ENCODE measurements at regions not wholly inside any gene's neighbourhood (a gene's known extent, or its start where the extent isn't known, plus 50 kb on each side); places are given as distances from the start of the nearest gene placed in this dataset.
A peak's percentile ranks its signal among the peaks of the same experiment; 100 is the strongest.
"Not testable (repeated sequence)": the region's sequence is repeated elsewhere in the genome, so short reads cannot be mapped to it uniquely, and the experiment has no call there.

GRCh38 chr13:63791134-63791533, 2375.5 kb upstream of the PCDH20 start:
- not testable (repeated sequence) for DNase-seq (ENCODE audit: insufficient read length, low spot score)
- peak; percentile 16 for FAIRE-seq

- DNase-seq (ENCODE audit: insufficient read length, low spot score): no peak
- FAIRE-seq: no peak
- TF ChIP-seq, protein P1, sequence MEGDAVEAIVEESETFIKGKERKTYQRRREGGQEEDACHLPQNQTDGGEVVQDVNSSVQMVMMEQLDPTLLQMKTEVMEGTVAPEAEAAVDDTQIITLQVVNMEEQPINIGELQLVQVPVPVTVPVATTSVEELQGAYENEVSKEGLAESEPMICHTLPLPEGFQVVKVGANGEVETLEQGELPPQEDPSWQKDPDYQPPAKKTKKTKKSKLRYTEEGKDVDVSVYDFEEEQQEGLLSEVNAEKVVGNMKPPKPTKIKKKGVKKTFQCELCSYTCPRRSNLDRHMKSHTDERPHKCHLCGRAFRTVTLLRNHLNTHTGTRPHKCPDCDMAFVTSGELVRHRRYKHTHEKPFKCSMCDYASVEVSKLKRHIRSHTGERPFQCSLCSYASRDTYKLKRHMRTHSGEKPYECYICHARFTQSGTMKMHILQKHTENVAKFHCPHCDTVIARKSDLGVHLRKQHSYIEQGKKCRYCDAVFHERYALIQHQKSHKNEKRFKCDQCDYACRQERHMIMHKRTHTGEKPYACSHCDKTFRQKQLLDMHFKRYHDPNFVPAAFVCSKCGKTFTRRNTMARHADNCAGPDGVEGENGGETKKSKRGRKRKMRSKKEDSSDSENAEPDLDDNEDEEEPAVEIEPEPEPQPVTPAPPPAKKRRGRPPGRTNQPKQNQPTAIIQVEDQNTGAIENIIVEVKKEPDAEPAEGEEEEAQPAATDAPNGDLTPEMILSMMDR (IDR thresholded peaks at IDR 0.05; ENCODE audit: insufficient read depth, missing control alignments): no peak
These were observed 2358.5 kb upstream of the PCDH20 start for GRCh38 chr13:63774133-63774532.

DNA sequence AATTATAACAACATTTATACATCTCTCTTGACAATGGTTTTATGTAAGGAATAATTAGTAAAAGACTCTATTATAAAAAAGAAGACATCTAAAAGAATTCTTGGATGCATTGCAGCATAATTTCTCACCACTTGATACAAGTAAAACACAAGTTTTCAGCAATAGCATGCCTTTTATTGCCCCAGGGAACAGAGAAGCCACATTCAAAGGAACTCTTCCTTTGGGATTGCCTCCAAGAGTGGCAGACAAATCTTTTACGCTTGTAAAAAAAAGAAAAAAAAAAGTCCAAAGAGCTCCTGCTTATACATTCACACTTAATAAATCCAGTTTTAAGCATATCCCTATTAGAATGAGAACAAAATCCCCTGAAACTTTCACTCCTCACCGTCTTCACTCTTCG, 2357.8 kb upstream of the PCDH20 start:
- TF ChIP-seq, protein P1 (IDR thresholded peaks at IDR 0.05; ENCODE audit: insufficient read depth, missing control alignments): no peak
- FAIRE-seq (no peak), DNase-seq (ENCODE audit: insufficient read length, low spot score) (no peak)

DNA sequence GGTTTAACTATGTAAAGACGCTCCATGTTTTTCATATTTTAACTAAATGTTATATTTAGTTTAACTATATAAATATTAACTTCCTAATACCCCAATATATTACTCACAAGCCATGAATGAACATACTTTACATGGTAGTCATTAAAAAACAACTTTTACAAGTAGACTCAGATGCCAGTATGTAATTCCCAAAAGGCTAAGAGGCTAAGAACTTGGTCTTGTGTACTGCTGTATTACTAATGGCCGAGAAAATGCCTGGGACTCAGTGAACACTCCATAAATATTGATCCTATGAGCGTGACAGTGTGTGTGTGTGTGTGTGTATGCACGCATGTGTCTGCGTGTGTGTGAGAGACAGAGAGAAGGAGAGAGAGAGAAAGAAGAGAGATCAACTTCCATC, 2342.0 kb upstream of the PCDH20 start:
- not testable (repeated sequence) for FAIRE-seq; DNase-seq (ENCODE audit: insufficient read length, low spot score)

DNA sequence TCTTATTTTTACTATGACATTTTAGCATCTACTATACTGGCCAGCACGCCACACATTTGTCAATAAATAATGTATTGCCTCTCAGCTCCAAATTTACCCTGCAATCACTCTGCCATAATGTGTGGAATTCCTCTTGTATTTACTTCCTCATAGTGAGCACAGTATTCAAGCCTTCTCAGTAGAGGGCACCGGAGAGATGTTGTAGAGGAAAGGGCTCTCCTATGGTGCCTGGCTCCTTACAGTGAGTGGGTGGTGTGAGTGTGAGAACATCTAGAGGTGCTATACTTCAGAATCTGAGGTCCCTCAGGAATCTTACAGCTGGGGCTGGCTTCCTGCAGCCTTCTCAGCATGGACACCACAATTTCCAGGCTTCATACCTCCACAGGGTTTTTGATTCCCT, 2334.2 kb upstream of the PCDH20 start:
- not testable (repeated sequence) for FAIRE-seq

GRCh38 chr13:63741814-63742101, 2326.1 kb upstream of the PCDH20 start:
- not testable (repeated sequence) for FAIRE-seq; DNase-seq (ENCODE audit: insufficient read length, low spot score)

More for the DNA sequence above, 2334.2 kb upstream of the PCDH20 start:
- DNase-seq (ENCODE audit: insufficient read length, low spot score): not testable (repeated sequence)

DNA sequence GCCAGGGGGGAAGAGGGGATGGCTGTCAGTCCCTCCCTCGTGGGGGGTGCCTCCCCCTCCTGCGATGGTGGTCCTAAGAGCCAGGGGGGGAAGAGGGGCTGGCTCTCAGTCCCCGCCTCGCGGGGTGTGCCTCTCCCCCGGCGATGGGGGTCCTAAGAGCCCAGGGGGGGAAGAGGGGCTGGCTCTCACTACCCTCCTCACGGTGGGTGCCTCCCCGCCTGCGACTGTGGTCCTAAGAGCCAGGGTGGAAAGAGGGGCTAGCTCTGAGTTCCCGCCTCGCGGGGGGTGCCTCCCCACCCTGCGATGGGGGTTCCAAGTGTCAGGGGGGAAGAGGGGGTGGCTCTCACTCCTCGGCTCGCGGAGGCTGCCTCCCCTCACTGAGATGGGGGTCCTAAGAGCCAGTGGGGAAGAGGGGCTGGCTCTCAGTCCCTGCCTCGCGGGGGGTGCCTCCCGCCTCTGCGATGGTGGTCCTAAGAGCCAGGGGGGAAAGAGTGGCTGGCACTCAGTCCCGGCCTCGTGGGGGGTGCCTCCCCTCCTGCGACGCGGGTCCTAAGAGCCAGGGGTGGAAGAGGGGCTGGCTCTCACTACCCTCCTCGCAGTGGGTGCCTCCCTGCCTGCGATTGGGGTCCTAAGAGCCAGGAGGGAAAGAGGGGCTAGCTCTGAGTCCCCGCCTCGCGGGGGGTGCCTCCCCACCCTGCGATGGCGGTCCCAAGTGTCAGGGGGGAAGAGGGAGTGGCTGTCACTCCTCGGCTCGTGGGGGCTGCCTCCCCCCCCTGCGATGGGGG, 2325.6 kb upstream of the PCDH20 start:
- no peak for FAIRE-seq
- TF ChIP-seq, protein P1 (IDR thresholded peaks at IDR 0.05; ENCODE audit: insufficient read depth, missing control alignments): no peak

DNA sequence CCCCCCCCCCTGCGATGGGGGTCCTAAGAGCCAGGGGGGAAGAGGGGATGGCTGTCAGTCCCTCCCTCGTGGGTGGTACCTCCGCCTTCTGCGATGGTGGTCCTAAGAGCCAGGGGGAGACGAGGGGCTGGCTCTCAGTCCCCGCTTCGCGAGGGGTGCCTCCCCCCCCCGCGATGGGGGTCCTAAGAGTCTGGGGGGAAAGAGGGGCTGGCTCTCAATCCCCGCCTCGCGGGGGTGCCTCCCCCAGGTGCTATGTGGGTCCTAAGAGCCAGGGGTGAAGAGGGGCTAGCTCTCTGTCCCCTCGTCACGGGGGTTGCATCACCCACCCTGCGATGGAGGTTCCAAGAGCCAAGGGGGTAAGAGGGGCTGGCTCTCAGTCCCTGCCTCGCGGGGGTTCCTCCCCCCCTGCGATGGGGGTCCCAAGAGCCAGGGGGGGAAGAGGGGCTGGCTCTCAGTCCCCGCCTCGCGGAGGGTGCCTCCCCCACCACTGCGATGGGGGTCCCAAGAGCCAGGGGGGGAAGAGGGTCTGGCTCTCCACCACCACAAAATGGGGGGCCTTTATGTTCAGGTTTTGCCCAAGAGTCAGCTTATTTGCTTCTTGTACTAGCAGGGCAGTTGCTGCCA, 2323.6 kb upstream of the PCDH20 start:
- not testable (repeated sequence) for FAIRE-seq; DNase-seq (ENCODE audit: insufficient read length, low spot score)

More for the DNA sequence above, 2325.6 kb upstream of the PCDH20 start:
- no peak for DNase-seq (ENCODE audit: insufficient read length, low spot score)

DNA sequence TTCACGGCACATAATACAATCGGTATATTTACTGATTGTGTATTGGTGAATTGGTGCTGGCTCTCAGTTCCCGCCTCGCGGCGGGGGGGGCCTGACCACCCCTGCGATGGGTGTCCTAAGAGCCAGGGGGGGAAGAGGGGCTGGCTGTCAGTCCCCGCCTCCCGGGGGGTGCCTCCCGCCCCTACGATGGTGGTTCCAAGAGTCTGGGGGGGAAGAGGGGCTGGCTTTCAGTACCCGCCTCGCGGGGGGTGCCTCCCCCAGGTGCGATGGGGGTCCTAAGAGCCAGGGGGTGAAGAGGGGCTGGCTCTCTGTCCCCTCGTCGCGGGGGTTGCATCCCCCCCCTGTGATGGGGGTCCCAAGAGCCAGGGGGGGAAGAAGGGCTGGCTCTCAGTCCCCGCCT, 2321.8 kb upstream of the PCDH20 start:
- FAIRE-seq: no peak

More for the DNA sequence above, 2321.8 kb upstream of the PCDH20 start:
- TF ChIP-seq, protein P1 (IDR thresholded peaks at IDR 0.05; ENCODE audit: insufficient read depth, missing control alignments): no peak
- DNase-seq (ENCODE audit: insufficient read length, low spot score): no peak
